HepG2 (cell line): ENCODE measurements at regions not wholly inside any gene's neighbourhood (a gene's known extent, or its start where the extent isn't known, plus 50 kb on each side); places are given as distances from the start of the nearest gene placed in this dataset.

Source experiments
- ATF7 ChIP-seq, 2 experiments: fragments of 450-650 bp in 1 of 2; sonication (generic) in 1 of 2; formaldehyde crosslinking in 1 of 2; IDR thresholded peaks; 2 replicates each; pipeline versions ENCODE4 v1.4.0 to v1.6.1; 2016 to 2020; ENCODE audit warnings: antibody characterized with exemption in 1 of 2, mild to moderate bottlenecking in 1 of 2, missing genetic modification reagents in 1 of 2
- CREM ChIP-seq, 2 experiments: sonication (generic) in 1 of 2; formaldehyde crosslinking in 1 of 2; IDR thresholded peaks; 2 replicates each; pipeline versions ENCODE4 v1.4.0 to v1.6.1; 2016 to 2020; ENCODE audit warnings: antibody characterized with exemption in 1 of 2, mild to moderate bottlenecking in 1 of 2, missing genetic modification reagents in 1 of 2
- NFE2 ChIP-seq: sonication (generic); formaldehyde crosslinking; IDR thresholded peaks from 2 replicates; pipeline ENCODE4 v1.4.0; 2020; ENCODE audit warnings: missing genetic modification reagents
- SP2 ChIP-seq: sonication (generic); formaldehyde crosslinking; IDR thresholded peaks from 2 replicates; pipeline ENCODE4 v1.5.1; 2020; ENCODE audit warnings: mild to moderate bottlenecking, missing genetic modification reagents
- ZBTB8A ChIP-seq: sonication (generic); formaldehyde crosslinking; IDR thresholded peaks from 2 replicates; pipeline ENCODE4 v1.4.0; 2020; ENCODE audit warnings: mild to moderate bottlenecking, low read depth, missing genetic modification reagents, borderline replicate concordance
- ZNF841 ChIP-seq: sonication (generic); formaldehyde crosslinking; IDR thresholded peaks from 2 replicates; pipeline ENCODE4 v1.8.1; 2023; ENCODE audit warnings: missing genetic modification reagents, borderline replicate concordance
- ZSCAN12 ChIP-seq: sonication (generic); formaldehyde crosslinking; IDR thresholded peaks from 2 replicates; pipeline ENCODE4 v1.9.0; 2021; ENCODE audit warnings: mild to moderate bottlenecking, missing genetic modification reagents
- TF ChIP-seq, protein P1 (sequence below): sonication (generic); formaldehyde crosslinking; IDR thresholded peaks from 2 replicates; pipeline ENCODE4 v1.4.0; 2020; ENCODE audit warnings: missing genetic modification reagents

DNA sequence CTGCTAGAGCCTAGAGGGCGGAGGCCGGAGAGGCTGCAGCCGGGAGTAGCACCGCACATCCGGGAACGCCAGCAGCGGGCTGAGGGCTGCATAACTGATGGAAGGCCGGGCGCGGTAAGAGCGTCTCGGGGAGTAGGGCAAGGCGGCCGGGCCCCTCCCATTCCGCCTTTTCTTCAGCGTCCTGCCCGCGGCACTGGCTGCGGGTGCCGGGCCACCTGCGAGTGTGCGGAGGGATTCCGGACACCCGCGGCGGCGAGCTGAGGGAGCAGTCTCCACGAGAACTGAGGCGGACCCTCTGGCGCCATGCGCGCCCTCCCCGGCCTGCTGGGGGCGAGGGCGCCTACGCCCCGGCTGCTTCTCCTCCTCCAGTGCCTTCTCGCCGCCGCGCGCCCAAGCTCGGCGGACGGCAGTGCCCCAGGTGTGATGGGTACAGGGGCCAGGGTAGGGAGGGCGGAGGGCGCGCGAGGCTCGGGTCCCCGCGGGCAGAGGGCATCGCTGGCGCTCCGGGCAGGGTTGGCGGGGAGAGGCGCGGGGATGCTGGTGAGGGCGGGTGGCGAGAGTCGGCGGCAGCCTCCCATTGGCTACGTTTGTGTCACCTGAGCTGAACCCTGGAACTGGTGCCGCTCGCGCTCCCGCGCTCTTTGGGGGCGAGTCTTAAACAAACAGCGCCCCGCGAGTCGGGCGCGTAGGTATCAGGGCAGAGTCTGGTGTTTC, 334.4 kb downstream of the SRGAP2C start:
- TF ChIP-seq ZBTB8A (CRISPR knock-in tag) (no peak), CREM (IDR thresholded peaks at IDR 0.05) (no peak), CREM (CRISPR knock-in tag; IDR thresholded peaks at IDR 0.05) (no peak), ZNF841 (CRISPR knock-in tag) (no peak), ZSCAN12 (CRISPR knock-in tag) (0 out of 2 replicates have a peak, but pooled peaks have one; percentile 13), SP2 (CRISPR knock-in tag) (peak; percentile 49; the same call in 1 of the 2 replicates), ATF7 (IDR thresholded peaks at IDR 0.05) (no peak), ATF7 (CRISPR knock-in tag; IDR thresholded peaks at IDR 0.05) (peak; percentile 70; the same call in 1 of the 2 replicates), NFE2 (CRISPR knock-in tag) (no peak)
- TF ChIP-seq, protein P1, sequence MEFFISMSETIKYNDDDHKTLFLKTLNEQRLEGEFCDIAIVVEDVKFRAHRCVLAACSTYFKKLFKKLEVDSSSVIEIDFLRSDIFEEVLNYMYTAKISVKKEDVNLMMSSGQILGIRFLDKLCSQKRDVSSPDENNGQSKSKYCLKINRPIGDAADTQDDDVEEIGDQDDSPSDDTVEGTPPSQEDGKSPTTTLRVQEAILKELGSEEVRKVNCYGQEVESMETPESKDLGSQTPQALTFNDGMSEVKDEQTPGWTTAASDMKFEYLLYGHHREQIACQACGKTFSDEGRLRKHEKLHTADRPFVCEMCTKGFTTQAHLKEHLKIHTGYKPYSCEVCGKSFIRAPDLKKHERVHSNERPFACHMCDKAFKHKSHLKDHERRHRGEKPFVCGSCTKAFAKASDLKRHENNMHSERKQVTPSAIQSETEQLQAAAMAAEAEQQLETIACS (CRISPR knock-in tag), result peak; percentile 60; the same call in 1 of the 2 replicates
